ENCODE measurements at regions not wholly inside any gene's neighbourhood (a gene's known extent, or its start where the extent isn't known, plus 50 kb on each side); places are given as distances from the start of the nearest gene placed in this dataset.

- TF ChIP-seq, protein P1, sequence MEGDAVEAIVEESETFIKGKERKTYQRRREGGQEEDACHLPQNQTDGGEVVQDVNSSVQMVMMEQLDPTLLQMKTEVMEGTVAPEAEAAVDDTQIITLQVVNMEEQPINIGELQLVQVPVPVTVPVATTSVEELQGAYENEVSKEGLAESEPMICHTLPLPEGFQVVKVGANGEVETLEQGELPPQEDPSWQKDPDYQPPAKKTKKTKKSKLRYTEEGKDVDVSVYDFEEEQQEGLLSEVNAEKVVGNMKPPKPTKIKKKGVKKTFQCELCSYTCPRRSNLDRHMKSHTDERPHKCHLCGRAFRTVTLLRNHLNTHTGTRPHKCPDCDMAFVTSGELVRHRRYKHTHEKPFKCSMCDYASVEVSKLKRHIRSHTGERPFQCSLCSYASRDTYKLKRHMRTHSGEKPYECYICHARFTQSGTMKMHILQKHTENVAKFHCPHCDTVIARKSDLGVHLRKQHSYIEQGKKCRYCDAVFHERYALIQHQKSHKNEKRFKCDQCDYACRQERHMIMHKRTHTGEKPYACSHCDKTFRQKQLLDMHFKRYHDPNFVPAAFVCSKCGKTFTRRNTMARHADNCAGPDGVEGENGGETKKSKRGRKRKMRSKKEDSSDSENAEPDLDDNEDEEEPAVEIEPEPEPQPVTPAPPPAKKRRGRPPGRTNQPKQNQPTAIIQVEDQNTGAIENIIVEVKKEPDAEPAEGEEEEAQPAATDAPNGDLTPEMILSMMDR (IDR thresholded peaks at IDR 0.05): no peak
- no peak for TF ChIP-seq POLR2A (IDR thresholded peaks at IDR 0.05)
These were observed 76.0 kb upstream of the TOX2 start for GRCh38 chr20:43838703-43839060.

Data from right lobe of liver (tissue), 4 donors.